ENCODE measurements at regions not wholly inside any gene's neighbourhood (a gene's known extent, or its start where the extent isn't known, plus 50 kb on each side); places are given as distances from the start of the nearest gene placed in this dataset.

DNA sequence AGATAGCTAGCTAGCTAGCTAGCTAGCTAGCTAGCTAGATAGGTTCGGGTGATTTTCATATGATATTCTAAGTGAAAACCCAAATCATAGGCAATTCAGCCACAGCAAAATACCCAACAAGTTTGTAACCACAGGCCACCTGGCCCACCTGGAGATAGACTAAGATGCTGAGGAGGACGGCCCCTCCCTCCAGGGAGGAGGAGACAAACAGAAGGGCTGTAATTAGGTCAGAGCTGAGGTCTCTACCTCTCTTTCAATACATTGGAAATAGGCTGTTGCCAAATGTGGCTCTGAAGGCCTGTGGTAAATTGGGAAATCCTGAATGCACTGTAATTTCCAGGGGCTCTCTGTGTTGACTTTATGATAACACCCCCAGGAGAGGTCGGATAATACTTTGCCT lies 382.2 kb downstream of the FGF9 start:
- Histone ChIP-seq H3K9ac (ENCODE audit: low read depth, low read length, poor library complexity, severe bottlenecking) (no peak overlapping the region), H4K20me1 (ENCODE audit: insufficient read depth, low read length, poor library complexity, severe bottlenecking) (no peaks in the 10 kb centered on the region), H3F3A (ENCODE audit: low read depth) (no peaks in the 10 kb centered on the region), H2AFZ (ENCODE audit: low read length) (no peak overlapping the region), H3K36me3 (ENCODE audit: insufficient read depth, low read length) (no peaks in the 10 kb centered on the region), H3K79me2 (ENCODE audit: insufficient read depth, low read length) (no peaks in the 10 kb centered on the region), H3K4me2 (ENCODE audit: low read depth, low read length, poor library complexity, severe bottlenecking) (no peak overlapping the region), H3K9me2 (replicated peaks; ENCODE audit: low read depth, low read length) (no peaks in the 10 kb centered on the region), H3K27me3 (ENCODE audit: insufficient read depth, low read length, poor library complexity, severe bottlenecking) (no peaks in the 10 kb centered on the region), H3K4me1 (ENCODE audit: insufficient read depth, low read length, poor library complexity, severe bottlenecking) (no peaks in the 10 kb centered on the region), H3K4me3 (ENCODE audit: low read length, poor library complexity, severe bottlenecking) (no peak overlapping the region), H3K9me3 (ENCODE audit: insufficient read depth, low read depth, low read length) (no peaks in the 10 kb centered on the region)
- no peak for TF ChIP-seq EZH2phosphoT487 (IDR thresholded peaks at IDR 0.05; ENCODE audit: borderline replicate concordance)
- TF ChIP-seq, protein P1, sequence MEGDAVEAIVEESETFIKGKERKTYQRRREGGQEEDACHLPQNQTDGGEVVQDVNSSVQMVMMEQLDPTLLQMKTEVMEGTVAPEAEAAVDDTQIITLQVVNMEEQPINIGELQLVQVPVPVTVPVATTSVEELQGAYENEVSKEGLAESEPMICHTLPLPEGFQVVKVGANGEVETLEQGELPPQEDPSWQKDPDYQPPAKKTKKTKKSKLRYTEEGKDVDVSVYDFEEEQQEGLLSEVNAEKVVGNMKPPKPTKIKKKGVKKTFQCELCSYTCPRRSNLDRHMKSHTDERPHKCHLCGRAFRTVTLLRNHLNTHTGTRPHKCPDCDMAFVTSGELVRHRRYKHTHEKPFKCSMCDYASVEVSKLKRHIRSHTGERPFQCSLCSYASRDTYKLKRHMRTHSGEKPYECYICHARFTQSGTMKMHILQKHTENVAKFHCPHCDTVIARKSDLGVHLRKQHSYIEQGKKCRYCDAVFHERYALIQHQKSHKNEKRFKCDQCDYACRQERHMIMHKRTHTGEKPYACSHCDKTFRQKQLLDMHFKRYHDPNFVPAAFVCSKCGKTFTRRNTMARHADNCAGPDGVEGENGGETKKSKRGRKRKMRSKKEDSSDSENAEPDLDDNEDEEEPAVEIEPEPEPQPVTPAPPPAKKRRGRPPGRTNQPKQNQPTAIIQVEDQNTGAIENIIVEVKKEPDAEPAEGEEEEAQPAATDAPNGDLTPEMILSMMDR (conservative IDR thresholded peaks at IDR 0.05; ENCODE audit: low read length) = no peak

DNA sequence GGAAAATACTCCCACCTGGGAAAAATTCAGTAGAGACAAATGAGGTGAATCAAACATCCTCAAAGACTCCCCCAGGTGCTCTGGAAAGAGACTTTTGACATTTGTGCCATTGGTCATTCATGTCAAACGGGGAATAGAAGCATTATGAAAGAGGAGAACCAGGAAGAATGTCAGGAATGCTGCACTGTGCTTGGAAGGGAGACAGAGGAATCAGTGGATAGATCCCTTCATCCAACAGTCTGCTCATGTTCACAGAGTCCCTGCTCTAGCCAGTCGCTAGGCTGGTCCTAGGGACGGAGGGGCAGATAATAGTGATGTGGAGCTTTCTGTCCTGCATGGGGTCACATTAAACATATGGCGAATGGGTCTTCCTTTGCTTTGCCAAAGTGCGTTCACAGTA lies 384.4 kb downstream of the FGF9 start:
- no peak overlapping the region for H3K9ac ChIP-seq (ENCODE audit: low read depth, low read length, poor library complexity, severe bottlenecking)
- H3K9me2 ChIP-seq (replicated peaks; ENCODE audit: low read depth, low read length) = no peaks in the 10 kb centered on the region
- H3K27me3 ChIP-seq (ENCODE audit: insufficient read depth, low read length, poor library complexity, severe bottlenecking) = no peaks in the 10 kb centered on the region
- no peaks in the 10 kb centered on the region for H3F3A ChIP-seq (ENCODE audit: low read depth)
- TF ChIP-seq, protein P1 (conservative IDR thresholded peaks at IDR 0.05; ENCODE audit: low read length) = no peak
- no peak for TF ChIP-seq EZH2phosphoT487 (IDR thresholded peaks at IDR 0.05; ENCODE audit: borderline replicate concordance)
- H2AFZ ChIP-seq (ENCODE audit: low read length) = no peak overlapping the region
- no peaks in the 10 kb centered on the region for H4K20me1 ChIP-seq (ENCODE audit: insufficient read depth, low read length, poor library complexity, severe bottlenecking)
- no peaks in the 10 kb centered on the region for H3K36me3 ChIP-seq (ENCODE audit: insufficient read depth, low read length)
- H3K4me2 ChIP-seq (ENCODE audit: low read depth, low read length, poor library complexity, severe bottlenecking) = no peak overlapping the region
- no peaks in the 10 kb centered on the region for H3K79me2 ChIP-seq (ENCODE audit: insufficient read depth, low read length)
- H3K4me1 ChIP-seq (ENCODE audit: insufficient read depth, low read length, poor library complexity, severe bottlenecking) = no peaks in the 10 kb centered on the region
- no peak overlapping the region for H3K4me3 ChIP-seq (ENCODE audit: low read length, poor library complexity, severe bottlenecking)
- H3K9me3 ChIP-seq (ENCODE audit: insufficient read depth, low read depth, low read length) = no peaks in the 10 kb centered on the region

DNA sequence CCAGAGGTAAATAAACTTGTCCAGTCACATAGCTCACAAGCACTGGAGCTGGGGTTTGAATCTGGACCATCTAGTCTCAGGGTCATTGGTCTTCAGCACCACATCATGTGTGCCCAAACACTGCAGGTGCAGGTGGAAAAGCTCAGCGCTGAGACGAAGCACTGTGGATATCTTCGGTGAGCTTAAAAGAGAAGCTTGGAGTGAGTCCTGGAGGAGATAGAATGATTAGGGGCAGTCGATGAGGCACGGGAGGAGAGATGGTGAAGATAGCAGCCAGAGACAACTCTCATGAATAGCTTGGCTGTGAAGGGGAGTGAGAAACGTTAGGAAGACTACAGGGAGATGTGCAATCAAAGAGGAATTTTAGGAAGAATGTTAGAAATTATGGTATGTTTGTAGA lies 389.3 kb downstream of the FGF9 start:
- Histone ChIP-seq H3K36me3 (ENCODE audit: insufficient read depth, low read length) (no peaks in the 10 kb centered on the region), H3K27me3 (ENCODE audit: insufficient read depth, low read length, poor library complexity, severe bottlenecking) (no peaks in the 10 kb centered on the region), H2AFZ (ENCODE audit: low read length) (no peak overlapping the region), H3K79me2 (ENCODE audit: insufficient read depth, low read length) (no peaks in the 10 kb centered on the region), H3F3A (ENCODE audit: low read depth) (no peaks in the 10 kb centered on the region), H3K9ac (ENCODE audit: low read depth, low read length, poor library complexity, severe bottlenecking) (no peak overlapping the region), H4K20me1 (ENCODE audit: insufficient read depth, low read length, poor library complexity, severe bottlenecking) (no peaks in the 10 kb centered on the region), H3K4me3 (ENCODE audit: low read length, poor library complexity, severe bottlenecking) (no peak overlapping the region), H3K4me1 (ENCODE audit: insufficient read depth, low read length, poor library complexity, severe bottlenecking) (peaks cover 10% of the 10 kb centered on the region), H3K9me2 (replicated peaks; ENCODE audit: low read depth, low read length) (no peaks in the 10 kb centered on the region), H3K9me3 (ENCODE audit: insufficient read depth, low read depth, low read length) (no peaks in the 10 kb centered on the region), H3K4me2 (ENCODE audit: low read depth, low read length, poor library complexity, severe bottlenecking) (no peak overlapping the region)
- no peak for TF ChIP-seq EZH2phosphoT487 (IDR thresholded peaks at IDR 0.05; ENCODE audit: borderline replicate concordance)
- TF ChIP-seq, protein P1 (conservative IDR thresholded peaks at IDR 0.05; ENCODE audit: low read length) = no peak
